ENCODE measurements at regions not wholly inside any gene's neighbourhood (a gene's known extent, or its start where the extent isn't known, plus 50 kb on each side); places are given as distances from the start of the nearest gene placed in this dataset.

GRCh38 chr12:100741084-100741711 lies 53.4 kb upstream of the ANO4 start:
- DNase-seq = no peak

- no peak for DNase-seq
These were observed 51.5 kb upstream of the ANO4 start for GRCh38 chr12:100743060-100743459.

All from NCI-H2171 (cell line).